Astrocyte of the spinal cord (primary cell): ENCODE measurements at regions not wholly inside any gene's neighbourhood (a gene's known extent, or its start where the extent isn't known, plus 50 kb on each side); places are given as distances from the start of the nearest gene placed in this dataset.

ENCODE experiments used
- DNase-seq: peaks from one replicate; pipeline ENCODE4 v3.0.0; 2011; ENCODE audit warnings: low read depth, low spot score
- H3K4me3 ChIP-seq: 2 replicates; pipeline ENCODE4 v1.5.1; 2011; ENCODE audit warnings: low read depth, mild to moderate bottlenecking, low read length, moderate library complexity
- in situ Hi-C: cut with HindIII; loops from 2 replicates; pipeline ENCODE4 v1.10.0; 2017; ENCODE audit warnings: low sequenced_read_pairs
- TF ChIP-seq, protein P1 (sequence below): IDR thresholded peaks from 2 replicates; pipeline ENCODE4 v1.5.1; 2012; ENCODE audit warnings: low read depth, mild to moderate bottlenecking, low read length, inconsistent platforms

DNA sequence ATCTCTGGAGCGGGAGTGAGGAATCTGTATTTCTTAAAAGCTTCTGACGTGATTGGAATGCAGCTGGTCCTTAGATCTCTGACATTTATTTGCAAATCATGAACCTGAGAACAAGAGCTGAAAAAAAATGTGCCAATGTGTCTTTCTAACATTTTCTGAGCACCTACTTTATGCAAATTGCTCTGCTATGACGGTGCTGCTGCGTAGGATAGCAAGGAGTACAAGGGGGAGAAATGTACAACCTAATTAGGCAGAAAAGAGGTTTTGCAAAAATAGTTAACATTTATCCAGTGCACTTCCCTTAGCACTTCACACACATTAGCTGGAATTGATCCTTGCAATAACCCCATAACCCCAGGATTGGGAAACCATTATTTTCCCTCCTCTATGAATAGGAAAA, 357.5 kb downstream of the TLE4 start:
- no peak for DNase-seq
- H3K4me3 ChIP-seq = no peak overlapping the region
- in situ Hi-C loops = no loop called here
- TF ChIP-seq, protein P1, sequence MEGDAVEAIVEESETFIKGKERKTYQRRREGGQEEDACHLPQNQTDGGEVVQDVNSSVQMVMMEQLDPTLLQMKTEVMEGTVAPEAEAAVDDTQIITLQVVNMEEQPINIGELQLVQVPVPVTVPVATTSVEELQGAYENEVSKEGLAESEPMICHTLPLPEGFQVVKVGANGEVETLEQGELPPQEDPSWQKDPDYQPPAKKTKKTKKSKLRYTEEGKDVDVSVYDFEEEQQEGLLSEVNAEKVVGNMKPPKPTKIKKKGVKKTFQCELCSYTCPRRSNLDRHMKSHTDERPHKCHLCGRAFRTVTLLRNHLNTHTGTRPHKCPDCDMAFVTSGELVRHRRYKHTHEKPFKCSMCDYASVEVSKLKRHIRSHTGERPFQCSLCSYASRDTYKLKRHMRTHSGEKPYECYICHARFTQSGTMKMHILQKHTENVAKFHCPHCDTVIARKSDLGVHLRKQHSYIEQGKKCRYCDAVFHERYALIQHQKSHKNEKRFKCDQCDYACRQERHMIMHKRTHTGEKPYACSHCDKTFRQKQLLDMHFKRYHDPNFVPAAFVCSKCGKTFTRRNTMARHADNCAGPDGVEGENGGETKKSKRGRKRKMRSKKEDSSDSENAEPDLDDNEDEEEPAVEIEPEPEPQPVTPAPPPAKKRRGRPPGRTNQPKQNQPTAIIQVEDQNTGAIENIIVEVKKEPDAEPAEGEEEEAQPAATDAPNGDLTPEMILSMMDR = no peak

DNA sequence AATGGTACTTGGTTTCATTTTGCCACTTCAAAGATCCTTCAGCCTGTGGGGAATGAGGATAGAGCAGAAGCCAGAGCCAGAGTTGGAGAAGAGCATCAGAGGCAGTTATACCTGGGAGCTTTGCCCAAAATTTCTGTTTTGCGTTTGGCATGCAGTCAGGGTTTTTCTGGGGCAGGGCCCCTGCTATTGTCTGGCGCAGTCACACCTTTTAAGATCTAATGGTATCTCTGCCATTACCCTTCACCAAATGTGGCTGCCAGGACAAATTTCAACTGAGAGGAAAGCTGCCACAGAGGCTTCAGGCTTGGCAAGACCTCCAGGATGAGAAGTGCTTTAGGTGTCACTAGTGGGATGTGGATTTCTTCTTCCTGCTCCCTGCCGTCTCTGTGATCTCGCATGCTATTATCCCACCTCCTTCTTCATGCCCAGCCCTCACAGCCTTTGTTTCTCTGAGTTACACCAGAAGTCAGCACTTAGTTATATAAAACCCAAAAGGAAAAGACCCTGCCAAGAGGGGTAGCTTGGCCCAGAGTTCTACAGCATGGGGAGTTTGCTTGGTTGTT, 357.0 kb downstream of the TLE4 start:
- TF ChIP-seq, protein P1 = no peak
- in situ Hi-C loops = no loop called here
- H3K4me3 ChIP-seq = no peak overlapping the region
- DNase-seq = no peak

DNA sequence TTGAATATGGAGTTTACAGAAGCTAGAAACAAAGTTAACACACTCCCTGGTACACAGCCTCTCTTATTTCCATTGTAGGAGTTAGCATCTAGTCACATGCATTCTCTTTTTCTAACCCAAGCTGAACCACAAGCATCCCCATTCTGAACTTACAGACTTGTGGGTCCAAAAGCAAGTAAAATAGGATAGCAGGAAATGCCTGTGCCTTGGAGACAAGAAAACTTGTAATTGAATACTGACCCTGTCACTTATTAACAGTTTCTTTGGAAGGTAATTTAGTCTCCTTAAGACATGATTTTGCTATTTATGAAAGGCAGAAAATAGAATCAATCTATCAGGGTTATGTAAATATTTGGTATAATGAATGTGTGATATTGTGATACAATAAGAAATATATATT, 353.6 kb downstream of the TLE4 start:
- TF ChIP-seq, protein P1 = no peak
- H3K4me3 ChIP-seq = no peak overlapping the region
- DNase-seq = no peak
- in situ Hi-C loops = no loop called here

DNA sequence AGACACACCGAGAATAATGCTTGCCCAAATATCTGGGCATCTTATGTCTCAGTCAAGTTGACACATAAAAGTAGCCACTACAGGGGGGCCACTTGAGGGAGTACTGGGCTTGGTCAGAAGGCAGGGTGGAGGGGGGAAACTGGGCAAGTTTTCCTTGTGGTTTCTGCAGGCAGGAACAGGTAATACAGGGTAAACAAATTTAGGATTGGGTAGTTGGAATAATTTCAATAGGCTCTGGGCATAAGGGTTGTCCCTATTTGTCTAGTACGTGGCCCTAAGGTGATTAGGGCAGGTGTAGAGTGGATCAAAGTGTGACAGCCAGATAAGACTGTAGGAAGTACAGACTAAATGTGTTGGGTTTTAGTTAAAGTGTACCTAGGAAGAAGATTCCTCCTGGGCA, 353.1 kb downstream of the TLE4 start:
- no peak for DNase-seq
- TF ChIP-seq, protein P1 = no peak
- in situ Hi-C loops = no loop called here
- no peak overlapping the region for H3K4me3 ChIP-seq

DNA sequence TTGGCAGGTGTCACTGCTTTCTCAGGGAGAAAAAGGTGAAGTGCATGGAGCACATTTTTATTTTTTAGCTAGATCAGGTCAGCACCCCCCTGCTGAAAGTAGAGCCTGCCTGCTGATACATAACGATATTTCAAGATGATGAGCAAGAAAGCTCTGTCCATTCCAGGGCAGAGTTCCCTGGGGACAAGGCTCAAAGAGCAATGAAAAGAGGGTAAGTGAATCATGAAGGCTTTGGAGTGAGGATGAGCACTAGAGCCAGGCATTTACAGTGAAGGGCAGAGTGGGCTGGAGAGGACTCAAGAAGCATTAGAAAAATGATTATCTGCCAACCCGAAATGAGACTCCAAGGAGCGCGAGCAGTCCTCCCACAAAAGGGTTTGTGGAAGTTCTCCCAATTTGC, 345.7 kb downstream of the TLE4 start:
- in situ Hi-C loops = no loop called here
- DNase-seq = no peak
- H3K4me3 ChIP-seq = no peak overlapping the region
- TF ChIP-seq, protein P1 = no peak

DNA sequence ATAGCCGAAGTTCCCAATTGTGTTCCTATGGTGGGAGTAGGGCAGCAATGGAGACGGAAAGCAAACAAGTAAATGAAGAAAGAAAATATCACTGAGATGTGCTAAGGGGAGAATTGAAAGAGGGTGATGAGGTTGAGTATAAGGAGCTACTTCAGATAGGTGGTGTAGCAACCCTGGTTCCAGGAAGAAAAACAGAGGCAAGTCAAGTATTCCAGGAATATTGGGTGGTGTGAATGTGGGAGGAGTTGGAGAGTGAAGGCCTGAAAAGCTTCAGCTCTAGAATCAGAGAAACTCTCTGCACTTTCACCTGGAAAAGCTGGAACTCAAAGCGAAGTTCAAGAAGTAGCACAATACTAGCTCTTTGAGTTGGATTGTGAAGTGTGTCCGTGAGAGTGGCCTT, 342.1 kb downstream of the TLE4 start:
- no peak overlapping the region for H3K4me3 ChIP-seq
- in situ Hi-C loops = no loop called here
- TF ChIP-seq, protein P1 = no peak
- DNase-seq = no peak
